ENCODE measurements at regions not wholly inside any gene's neighbourhood (a gene's known extent, or its start where the extent isn't known, plus 50 kb on each side); places are given as distances from the start of the nearest gene placed in this dataset.

DNA sequence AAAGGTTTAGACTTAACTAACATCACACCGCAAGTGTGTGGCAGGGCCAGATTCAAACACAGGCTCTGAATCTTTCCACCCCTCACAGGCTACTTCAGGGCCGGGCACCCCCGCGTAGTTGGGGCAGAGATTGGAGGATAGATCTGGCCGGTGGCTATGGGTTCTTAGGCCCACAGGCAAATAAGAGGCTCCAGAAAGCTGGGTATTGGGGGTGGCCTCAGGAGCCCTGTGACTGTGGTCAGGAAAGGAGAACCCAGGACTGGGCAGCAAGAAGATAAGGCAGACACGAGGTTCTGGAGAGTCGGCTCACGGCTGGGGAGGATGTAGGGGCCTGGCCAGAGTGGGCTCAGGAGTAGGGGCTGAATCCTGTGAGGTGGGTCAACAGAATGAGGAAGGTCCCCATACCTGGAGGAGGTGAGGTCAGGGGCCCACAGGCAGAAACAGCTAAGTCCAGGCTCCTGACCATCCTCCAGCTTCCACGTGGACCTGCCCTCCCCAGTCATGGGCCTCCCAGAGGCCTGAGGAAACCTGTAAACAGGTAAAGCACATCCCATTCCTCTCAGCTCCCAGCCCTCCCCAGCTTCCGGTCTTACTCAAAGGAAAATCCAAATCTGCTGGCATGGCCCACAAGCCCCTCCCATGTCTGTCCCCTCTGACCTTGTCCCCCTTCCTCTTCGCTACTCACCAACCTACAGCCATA lies 306.2 kb downstream of the MATN1 start:
- DNase-seq = no peak

- no peak for DNase-seq
Measured at GRCh38 chr1:30416221-30416820, 307.1 kb downstream of the MATN1 start.

- no peak for DNase-seq
Measured at GRCh38 chr1:30415171-30415940, 308.0 kb downstream of the MATN1 start.

DNA sequence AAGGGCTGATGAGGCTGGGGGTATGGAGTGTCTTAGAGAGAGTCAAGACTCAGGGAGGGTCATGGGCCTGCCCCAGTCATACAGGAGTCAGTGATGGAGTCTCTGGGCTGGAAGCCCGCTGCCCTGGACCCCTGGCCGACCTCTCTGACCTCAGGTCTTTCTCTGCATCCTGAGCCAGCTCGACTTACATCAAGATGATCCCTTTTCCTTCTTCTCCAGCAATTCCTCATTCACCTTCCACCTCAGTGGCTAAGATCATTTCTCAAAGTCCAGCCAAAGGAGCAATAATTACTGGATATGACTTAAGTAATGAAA lies 308.6 kb downstream of the MATN1 start:
- no peak for DNase-seq

- DNase-seq = no peak
Measured at GRCh38 chr1:30414086-30414850, 309.1 kb downstream of the MATN1 start.

GRCh38 chr1:30413606-30414005 lies 309.8 kb downstream of the MATN1 start:
- no peak for DNase-seq

DNA sequence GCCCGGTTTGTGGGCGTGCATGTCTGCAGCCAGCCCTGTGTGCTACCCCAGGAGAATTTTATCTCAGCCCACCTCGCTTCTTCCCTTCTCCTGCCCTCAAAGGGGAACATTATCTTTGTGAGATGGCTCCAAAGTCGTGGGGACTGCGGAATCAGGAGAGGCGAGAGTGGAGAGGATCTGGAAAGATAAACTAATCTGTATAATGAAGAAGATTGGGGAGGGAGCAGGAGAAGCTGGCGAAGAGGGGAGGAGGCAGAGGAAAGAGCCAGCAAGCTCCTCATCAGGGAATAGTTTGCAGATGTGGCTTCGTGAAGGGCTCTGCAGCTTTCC lies 310.3 kb downstream of the MATN1 start:
- no peak for DNase-seq

GRCh38 chr1:30412241-30413110 lies 310.9 kb downstream of the MATN1 start:
- no peak for DNase-seq

GRCh38 chr1:30411206-30411605 lies 312.2 kb downstream of the MATN1 start:
- DNase-seq = no peak

DNA sequence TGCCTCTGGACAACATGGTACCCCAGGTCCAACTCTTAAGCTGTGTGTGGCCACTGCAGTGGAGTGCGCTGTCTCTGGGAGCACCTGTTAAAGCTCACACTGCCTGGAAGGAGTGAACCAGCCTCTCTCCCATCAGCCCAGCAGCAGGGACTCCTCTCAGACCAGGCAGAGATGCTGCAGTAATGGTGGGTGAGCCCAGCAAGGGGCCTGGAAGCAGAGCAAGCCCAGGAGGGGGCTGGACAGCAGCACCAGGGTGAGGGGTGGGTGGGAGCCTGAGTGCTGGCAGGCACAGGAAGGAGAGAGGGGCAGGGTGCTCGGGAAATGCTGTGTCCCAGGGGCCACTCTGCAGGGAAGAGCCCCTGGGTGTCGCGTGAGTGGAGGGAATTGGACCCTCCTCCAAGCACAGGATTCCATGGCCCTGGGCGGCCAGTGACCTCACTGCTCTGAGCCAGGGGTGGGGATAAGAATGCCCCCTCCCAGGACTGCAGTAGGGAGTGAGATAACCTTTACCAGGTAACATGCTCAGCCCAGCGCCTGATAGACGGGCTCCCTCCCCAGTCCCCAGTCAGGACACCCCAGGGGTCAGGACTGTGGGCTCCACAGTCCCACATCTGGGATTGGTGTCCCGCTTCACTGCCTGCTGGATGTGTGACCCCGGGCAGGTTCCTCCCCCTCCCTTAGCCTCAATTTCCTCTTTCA lies 313.1 kb downstream of the MATN1 start:
- DNase-seq = no peak

- no peak for DNase-seq
Measured at GRCh38 chr1:30409476-30410152, 313.8 kb downstream of the MATN1 start.

DNA sequence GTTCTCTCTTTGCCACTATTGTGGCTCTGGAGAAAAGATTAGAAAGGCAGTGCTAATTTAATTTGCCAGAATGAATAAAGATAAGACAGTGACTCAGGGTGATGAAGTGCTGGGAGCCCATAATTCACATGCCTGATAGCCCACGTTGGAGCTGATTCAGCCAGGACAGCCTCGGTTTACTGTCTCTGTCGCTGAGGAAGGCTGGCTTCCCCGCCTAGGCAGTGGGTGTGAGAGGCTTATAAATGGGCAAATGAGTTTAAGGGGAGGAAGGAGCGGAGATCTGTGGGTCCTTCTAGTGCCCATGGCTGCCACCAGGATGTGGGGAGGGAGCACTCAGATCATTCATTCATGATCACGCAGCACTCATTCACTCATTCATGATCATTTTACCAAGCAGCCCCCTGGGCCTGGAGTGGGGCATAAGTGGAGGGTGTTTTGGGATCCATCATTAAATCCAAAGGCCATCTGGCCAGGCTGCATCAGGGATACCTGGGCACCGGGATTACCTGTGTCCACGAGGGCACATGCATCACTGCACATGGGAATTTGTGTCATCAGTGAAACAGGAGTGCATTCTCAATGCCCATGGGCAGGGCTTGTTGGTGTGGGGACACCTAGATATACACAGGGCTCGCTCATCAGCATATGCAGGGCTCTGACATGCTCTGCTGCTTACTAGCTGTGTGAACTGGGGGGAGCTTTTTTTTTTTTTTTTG lies 315.4 kb downstream of the MATN1 start:
- no peak for DNase-seq

DNA sequence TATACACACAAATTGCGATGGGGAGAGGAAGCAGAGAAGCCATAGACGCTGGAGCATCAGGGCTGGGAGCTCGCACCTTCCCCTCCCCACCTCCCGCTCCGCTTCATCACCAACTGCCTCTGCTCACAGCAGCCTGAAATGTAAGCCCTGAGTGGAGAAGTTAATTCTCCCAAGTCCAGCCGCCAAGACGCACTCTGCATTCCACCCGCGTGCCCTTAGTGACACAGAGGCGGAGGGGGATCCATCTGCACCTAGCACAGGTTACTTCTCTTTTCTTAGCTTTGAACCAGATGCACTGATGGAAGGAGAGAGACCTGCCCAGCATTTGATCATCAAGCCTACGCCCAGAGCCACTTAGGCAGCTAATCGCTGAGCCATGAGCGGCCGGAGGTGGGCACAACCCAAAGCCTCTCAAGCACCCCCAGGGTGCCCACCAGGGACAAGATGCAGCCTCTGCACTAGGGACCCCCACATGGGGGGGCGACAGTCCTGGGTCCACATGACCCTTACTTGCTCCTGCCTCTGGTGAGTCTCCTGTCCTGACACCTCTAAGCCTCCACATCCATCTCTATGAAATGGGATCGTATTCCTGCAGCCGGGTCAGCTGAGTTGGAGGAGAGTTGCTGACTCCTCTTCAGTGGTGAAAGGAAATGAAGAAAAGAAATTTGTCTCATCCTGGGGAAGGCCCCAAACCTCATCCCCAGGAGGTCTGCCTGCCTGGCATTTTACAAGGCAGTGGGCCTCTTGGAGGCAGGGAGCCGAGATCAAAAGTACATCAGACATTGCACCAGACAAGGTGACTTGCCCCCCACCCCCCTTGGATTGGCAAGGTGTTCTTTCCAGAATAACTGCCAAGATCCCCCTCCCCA lies 316.2 kb downstream of the MATN1 start:
- no peak for DNase-seq

DNA sequence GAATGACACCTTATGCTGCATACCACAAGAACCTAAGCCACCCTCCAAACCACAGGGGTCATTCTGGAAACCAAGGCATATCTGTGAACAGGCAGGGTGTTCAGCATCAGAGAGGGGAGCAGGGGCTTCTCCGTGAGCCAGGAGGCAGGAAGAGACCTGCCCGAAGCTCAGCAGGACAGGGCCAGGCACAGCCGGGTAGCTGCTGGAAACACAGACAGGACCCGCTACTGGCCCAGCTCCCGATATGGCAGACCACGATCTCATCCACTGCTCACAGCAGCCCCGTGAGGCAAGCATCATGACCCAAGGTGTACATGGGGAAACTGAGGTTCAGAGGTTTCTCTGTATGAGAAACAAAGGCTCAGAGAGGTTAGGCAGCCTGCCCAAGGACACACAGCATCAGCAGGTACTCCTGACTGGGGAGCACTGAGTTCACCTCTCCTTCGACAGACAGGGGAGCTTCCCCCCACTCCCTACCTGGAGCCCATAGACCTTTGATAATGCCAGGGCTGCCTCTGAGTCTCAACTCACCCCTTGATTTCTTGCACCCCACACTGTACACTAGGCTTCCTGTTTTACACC lies 317.7 kb downstream of the MATN1 start:
- DNase-seq = no peak

DNA sequence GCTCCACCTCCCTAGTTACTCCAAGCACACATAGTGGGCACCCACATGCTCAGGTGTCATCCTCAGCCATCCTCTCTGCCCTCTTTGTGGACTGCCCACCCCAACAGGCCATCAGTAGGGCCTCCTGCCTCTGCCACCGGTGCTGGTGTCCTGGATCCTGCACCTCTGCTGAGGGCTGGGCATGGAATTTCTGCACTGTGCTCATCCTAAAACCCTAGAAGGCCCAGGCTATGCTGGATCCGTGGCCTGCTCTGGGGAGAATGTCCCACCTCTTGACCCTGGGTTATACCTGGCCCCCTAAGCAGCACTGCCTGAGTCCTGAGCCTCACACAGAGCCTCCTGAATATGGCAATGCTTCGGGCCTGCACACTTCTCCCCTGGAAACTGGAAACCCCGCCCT lies 318.3 kb downstream of the MATN1 start:
- no peak for DNase-seq

- no peak for DNase-seq
Measured at GRCh38 chr1:30404341-30404740, 319.0 kb downstream of the MATN1 start.

DNA sequence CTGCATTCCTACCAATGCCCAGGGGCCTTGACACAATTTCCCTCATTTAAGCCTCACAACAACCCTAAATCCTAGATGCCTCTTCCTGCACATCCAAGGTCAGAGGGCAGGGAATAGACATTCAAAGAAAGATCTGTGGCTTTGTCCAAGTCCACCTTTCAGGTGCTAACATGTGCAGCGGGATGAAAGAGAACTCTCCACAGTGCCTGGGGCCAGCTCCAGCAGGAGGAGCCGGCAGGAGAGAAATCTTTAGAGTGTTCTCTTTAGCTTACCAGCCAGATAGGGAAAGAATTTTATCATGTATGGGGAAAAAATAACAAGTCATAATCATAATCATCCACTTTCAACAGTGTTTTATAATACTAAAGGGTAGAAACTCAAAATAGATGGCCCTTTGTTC lies 319.7 kb downstream of the MATN1 start:
- DNase-seq = no peak

DNA sequence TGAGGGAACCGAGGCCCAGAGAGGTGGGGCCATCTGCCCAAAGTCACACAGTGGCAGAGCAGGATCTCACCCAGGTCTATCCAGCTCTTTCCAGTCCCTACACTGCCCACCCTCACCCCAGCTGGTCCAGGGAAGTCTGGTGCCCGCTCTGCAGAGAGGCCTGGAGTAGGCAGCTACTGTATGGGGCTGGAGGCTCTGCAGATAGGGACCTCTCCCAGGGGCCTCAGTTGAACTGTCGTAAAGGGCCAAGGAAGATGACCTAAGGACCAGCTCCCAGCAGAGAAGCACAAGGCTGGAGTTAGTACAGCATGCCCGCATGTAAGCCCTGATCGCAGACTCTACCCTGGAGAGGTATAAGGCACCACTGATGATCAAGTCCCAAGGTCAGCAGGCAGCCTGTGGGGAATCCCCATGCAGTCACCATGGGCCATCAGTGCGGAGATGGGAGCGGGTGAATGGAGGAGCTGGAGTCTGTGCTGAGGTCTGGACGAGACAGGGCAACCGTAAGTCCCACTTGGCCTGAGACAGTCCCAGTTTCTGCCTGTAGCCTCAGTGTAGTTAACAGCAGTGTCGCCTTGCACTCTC lies 320.2 kb downstream of the MATN1 start:
- DNase-seq = no peak

DNA sequence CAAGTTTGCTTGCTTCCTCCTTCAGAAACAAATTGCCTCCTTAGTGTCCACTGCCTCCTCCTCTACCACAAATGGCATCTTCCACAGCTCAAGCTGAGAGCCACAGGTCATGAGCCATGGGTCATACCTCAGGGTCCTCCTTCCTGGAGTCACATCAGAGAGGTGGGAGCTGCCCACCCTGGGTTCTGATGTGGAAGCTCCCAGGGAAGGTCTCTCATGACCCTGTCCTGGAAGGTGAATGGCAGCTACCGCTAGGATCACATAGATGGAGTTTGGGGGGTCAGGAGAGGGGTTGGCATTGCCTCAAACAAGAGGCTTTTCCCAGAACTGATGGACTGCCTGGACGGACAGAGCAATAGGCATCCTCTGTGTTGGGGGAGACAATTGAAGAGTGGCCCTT lies 321.4 kb downstream of the MATN1 start:
- no peak for DNase-seq

All from stimulated activated CD4-positive, alpha-beta T cell treated with anti-CD3 and anti-CD28 coated beads, Interleukin-4, amount 100 ng/mL, for 4 hours (primary cell).